Inflammatory macrophage (primary cell): ENCODE measurements at regions not wholly inside any gene's neighbourhood (a gene's known extent, or its start where the extent isn't known, plus 50 kb on each side); places are given as distances from the start of the nearest gene placed in this dataset.
"Not testable (repeated sequence)": the region's sequence is repeated elsewhere in the genome, so short reads cannot be mapped to it uniquely, and the experiment has no call there.

Source experiments
- DNase-seq, 2 donors: peaks; one replicate each; pipeline ENCODE4 v3.0.0-alpha.2; 2020 to 2022

DNA sequence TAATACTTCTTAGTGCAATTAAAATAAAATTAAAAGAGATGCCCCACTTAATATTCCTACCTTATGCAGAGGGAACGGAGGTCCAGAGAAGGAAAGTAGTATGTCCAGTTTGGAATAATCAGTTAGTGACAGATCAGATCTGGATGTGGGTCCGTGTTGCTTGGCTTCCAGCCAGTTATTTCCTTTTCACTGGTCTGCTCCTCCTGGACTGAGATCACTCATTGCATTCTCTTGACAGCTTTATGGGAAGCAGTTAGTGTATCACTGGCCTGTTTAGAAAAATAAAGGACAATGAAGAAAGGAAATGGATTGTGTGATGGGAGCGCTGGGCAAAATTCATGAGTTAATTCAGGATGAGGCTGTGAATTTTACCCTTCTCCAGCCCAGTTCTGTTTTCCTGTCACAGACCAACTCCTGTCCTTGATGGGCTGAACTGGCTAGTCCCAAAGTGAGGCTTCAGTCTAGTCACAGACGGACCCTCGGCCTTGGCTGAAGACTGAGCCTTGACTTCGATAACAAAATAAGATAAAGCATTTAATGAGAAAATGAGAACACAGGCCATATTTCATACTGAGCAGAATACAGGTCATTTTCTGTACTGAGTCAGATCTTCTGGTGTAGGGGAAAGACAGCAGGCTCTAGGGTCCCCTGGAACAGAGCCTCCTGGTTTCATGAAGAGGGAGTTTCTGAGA, 85.2 kb upstream of the TRABD2B start:
- DNase-seq, result no peak

DNA sequence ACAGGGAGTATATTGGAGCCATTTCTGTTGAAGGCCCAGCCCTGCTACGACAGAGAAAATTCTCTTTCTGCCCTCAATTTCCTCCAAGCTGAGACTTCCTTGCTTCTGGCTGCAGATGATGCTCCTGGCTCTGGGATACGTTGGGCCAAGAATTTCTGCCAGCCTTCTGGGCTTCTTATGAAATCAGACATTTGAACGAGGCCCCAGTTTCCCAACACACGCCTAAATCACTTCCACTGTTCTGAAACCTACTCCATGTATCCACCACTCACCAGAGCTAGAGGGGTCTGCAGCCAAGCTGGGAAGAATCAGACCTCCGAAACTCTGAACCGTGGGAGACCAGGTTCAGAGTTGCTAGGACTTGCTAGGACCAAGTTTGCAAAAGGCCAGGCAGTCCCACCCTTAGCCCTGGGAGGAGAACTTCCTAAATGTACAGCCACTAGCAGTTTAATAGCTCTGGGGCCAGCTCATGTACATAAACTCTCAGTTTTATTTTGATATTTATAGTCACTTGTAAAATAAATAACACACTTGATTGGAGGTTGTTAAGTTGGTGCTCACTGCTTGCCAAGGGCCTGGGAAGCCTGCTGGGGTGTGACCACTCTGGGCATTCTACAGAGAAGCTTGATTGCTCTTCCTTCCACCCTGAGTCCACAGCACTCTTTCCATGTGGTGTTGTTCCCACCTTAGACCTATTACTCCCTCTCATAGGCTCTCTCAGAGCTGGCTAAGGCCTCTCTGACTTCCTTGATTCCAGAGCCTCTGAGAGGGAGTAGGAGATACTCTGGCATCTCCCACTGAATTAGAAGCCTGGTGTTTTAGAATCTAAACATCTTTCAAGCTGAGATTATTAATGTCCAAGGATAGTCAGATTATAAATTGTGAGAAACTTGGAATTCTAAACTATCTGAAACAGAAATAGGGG, 83.4 kb upstream of the TRABD2B start:
- DNase-seq, result no peak

DNA sequence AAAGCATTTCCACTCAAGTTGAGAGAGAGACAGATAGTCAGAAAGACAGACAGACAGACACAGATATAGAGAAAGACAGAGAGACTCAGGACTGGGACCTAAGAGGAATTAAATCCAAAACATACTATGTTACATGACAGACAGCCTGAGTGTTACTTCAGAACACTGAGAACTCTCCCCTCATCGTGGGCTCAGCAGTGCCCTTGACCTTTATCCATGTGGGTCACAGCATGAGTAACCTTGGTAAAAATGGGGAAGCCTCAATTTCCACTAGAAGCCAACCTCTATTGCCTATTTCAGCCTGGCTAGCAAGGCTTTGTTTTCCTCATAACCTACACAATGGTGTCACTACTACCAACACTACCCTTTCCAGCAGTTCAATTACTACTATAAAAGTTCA, 81.9 kb upstream of the TRABD2B start:
- no peak for DNase-seq

DNA sequence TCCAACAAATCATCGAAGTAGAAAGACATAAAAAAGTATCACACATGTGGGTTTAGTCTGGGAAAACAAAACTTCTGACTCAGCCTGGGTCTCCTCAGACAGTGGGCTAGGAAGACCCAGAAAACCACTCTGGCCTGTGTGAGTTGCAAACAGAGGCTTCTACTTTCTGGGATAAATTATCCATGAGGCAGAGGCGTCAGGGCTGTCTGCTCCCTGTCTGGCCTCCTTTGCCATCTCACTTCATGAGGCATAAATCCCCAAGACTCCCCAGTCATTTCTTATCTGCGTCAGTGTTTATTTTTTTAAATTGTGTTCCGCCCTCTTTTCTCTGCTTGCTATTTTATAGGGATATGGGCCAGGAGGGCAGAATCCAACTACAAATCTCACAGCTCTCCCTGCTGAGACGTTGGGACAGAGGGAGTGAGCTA, 80.6 kb upstream of the TRABD2B start:
- DNase-seq, result no peak

DNA sequence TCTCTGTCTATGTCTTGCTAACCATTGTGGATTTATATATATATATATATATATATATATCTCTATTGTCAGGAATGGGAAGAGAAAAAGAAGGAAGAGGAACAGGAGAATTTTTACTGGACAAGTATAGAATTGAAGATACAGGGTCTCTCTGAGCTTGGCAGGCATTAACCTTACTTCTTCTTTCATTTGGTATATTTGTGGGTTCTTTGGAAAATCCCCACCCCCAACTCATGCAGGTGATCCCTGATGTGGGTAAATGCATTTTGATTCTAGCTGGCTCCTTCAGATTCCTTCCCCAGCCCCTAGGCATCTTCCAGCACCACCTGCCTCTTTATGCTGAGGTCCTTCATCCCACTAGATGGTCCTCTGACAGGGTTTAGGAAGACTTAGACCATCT, 78.8 kb upstream of the TRABD2B start:
- no peak for DNase-seq

DNA sequence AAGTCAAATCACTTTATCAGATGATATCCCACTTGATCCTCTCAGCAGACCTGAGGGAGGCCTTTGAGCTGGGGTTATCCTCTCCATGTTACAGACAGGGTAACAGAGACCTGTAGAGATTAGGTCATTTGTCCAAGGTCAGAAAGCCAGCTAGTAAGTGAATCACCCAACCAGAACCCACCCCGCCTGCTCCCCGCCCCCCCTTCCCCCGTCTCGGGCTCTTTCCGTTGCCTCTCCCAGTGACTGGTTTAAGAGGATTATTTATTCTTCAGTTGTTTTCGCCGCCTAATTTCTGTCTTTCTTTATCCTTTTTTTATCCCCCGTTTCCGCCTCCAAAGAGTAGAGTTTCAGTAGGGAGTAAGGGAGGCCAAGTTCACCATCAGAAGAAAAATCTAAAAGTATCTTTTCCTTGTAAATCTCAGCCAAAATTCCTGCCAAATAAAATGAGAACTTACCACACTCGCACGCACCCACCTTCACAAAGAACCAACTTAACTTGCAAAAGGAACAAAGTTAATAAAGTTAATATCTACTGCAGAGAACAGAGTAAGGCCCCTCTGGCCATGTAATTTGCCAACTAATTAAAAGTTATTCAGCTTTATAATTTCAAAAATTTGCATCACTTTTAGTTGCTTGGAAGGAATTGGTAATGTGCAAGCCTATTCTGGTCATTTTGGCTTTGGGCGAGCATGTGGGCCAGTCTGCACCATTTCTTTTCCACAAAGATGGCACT, 76.8 kb upstream of the TRABD2B start:
- no peak for DNase-seq

DNA sequence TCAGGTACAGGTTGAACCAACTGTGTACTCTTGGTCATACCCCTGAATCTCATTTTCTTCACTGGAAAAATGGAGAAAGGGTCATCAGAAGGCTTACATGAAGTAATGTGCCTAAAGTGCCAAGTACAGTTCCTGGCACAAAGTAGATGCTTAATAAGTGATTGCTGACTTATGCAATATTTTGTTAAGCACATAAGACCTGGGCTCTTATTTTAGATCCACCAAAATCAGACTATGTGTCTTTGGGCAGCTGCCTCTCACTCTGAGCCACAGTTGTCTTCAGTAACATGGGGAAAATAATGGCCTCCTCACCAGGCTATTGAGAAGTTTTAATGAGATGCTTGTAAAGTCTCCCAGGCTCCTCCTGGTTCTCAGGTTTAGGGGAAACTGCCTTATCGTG, 74.3 kb upstream of the TRABD2B start:
- no peak for DNase-seq

DNA sequence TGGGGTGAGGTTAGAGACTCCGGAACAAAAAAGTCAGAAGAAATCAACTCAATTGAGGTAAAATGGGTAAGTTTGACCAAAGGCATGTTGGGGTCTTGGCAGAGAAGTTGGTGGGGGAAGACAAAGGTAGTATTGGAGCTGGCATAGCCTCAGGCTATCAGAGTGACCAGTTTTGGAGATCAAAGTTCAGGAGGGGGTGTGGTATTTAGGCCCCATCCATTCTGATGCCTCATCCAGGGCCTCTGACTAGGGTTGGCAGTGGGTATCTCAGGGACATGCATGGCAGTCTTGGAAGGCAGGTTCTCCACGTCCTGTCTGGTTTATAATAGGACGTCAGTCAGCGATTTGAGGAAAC, 73.2 kb upstream of the TRABD2B start:
- no peak for DNase-seq

DNA sequence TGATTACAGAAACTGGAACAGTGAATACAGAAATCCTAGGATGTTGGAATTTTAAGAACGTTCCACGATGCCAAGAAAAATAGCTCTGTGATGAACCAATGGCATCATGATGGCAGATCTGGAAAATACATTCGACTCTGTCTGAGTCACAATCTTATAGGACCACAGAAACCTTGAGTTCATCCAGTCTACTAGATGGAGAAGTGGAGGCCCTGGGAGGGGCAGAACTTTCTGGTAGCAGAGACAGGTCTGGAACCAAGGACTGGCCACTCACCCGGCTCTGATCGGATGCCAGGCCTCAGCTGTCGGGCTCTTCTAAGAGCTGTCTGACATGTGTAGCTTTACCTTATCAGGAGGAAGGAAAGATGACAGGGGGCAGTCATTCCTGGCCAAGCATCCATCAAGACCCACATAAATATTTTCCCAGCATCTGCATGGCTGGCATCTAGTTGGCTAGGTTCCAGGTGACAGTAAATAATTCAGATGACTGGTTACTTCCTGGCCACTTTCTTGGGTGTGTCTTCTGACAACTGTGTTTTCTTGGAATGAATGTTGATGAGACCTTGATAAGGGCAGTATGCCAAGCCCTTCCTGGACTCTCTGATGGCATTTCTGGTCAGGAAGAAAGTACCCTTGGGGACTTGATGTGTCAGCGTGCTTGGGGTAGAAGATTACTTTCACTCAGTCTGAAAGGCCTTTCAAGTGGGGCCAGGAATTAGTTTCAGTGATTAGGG, 72.6 kb upstream of the TRABD2B start:
- no peak for DNase-seq

DNA sequence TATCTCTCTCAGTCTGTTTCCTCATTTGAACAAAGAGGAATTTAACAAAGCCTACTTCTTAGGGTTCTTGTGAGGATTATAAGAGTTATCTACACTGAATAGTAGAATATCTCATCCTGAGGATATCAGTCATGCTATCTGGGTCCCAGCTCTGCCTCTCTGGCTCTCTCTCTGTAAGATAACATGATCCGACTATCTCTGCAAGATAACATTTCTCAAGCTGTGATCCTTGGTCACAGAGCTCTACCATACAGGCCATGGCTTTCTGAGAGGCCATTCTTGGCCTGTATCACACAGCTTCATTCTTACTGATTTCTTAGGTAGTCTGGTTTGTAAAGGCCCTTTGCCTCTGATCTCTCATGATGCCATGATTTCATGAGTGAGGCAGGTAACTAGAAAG, 71.0 kb upstream of the TRABD2B start:
- DNase-seq, result no peak

DNA sequence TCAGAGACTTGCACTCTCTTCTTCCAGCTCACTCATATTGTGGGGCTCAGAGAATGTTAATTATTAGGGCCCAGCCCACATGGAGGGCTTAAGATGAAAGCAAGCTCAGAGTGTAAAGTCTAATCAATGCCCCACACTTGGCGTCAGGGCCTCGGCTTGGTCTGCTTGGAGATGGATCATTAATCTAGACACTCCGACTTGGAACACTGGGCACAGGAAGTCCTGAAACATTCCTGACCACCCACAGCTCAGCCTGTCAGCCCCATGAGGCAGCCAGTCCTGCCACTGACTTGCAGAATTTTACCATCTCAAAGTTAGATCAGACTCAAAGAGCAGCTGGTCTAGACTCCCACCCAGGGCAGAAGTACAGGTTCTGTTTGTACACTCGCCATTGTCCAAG, 69.8 kb upstream of the TRABD2B start:
- DNase-seq, result no peak

DNA sequence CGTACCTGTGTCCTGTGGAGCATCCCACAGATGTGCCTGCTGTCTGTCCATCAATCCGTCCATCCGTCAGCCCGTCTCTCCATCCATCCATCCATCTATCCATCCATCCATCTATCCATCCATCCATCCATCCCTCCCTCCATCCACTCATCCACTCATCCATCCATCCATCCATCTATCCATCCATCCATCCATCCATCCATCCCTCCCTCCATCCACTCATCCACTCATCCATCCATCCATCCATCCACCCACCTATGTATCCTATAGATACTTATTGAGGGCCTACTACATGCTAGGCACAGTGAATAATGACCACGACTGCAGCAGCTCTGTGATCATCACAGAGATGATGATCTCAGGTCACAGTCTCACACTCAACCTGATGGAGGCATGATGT, 67.5 kb upstream of the TRABD2B start:
- DNase-seq, result not testable (repeated sequence)

DNA sequence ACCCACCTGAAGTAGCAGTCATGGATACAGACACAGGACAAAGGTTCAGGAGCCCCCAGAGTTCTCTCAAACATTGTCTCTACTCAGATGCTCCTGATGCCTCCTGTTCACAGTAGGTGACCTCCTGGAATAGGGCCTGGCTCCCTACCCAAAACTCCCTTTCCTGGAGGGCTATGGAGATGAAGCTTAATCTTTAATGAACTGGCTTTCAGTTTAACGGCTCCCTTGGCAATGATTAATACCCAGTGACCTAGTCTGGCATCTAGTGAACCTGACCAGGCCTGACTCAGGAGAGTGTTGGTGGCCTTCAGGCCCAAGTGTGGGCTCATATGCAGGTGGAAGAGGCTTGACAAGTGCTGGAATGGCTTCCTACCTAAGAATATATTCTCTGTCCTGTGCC, 65.2 kb upstream of the TRABD2B start:
- DNase-seq, result no peak

DNA sequence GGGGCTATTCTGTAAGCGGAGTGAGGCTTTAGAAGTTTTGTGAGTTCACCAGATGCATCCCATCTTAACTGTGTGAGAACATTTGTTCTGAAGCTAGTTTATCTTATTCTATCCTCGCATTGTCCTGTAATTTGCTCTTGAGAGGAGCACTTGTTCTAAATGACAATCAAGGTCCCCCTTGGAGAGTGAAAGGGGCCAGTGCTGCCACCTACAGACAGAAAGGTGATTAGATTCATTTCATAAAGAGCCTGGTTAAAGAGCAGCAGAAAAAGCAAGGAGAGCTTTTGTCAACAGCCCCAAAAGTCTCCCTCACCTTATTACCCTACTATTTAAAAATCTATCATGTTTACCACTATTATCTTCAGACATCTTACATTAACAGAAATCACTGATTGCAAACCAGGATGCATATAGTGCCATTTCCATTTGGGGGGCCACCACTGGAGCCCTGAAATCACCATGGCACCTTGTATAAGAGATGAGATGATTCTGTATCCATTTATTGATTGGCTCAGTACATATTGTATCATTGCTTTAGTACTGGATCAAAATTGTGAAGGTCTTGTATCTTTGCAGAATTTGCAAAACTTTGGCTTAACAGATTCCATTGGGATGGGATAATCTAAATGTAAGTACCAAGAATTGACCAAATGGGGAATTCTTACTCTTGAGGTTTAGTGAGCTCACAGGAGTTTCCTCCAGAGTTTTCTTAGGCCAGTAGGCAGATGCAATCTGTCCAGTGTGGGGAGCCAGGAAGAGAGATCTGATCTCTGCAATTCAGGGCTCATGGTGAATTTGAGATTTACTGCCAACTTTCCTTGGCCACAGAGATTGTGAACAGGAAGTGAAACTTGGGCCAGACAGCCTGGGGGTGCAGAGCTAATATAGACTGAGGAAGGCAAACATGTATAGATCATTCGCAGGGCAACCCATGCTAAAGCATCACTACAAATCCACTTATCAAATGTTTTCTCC, 64.3 kb upstream of the TRABD2B start:
- DNase-seq, result peak; percentile 42 to 46

DNA sequence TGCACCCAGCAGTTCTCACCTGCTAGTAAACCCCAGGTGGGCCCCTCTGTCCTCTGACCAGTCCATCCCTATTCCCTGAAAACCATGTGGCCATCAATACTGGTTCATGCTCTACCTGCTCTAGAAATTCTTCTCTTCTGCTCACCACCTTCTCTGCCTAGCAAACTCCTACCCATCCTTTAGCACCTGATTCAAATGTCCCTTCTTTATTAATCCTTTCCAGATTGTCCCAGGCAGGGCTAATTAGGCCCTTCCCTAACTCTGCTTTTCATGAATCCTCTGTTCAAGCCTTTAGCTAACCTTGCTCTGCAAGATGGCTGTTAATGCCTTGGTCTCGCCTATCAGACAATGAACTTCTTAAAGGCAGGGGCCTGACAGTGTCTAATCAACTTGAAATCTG, 62.1 kb upstream of the TRABD2B start:
- no peak for DNase-seq

DNA sequence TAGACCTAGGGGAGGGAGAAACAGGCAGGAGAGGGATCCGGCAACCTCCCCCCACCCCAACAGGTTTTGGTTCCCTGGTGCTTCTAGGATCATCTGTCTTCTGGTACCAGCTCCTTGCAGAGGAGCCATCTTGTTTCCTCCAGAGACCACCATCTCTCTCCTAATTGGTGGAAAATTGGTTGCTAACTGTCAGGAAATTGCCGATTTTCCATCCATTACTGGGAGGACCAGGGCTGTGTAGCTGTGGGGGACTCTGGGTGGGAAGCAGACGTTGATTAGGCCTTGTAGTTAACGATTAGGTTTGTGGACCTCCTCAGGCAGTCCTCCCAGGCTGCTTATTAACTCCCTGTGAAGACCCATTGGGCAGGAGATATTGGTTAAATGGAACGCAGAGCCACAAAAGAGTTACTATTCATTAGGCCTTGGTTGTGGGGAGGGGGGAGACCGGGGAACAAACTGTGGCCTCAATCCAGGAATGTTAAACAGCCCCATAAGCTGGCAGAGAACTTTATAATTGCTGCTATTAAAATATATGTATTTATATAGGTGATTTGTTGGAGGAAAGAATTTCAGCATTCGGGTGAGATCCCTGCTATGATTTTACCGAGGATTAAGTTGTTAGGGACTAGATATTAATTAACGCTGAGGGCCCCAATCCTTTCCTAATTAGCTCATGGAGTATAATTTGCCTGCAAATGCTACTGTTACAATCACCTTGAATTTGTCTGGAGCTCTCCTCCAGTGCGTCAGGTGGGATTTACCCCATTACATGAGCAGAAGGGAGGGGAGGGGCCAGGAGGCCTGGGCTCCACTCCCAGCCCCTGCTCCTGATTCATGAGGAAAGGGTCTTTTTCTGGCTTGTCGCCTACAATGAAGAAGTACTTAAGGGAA, 61.2 kb upstream of the TRABD2B start:
- no peak for DNase-seq

DNA sequence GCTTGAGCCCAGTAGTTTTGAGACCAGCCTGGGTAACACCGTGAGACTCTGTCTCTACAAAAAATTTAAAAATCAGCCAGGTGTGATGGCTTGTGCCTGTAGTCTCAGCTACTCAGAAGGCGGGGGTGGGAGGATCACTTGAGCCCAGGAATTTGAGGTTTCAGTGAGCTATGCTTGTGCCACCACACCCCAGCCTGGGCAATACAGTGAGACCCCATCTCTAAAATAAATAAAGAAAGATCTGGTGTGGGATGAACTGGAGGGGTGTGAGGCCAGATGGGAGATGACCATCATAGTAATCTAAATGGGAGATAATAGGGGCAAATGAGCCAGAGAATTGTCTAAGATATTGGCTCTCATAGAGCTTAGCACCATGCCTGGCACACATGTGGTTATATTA, 60.1 kb upstream of the TRABD2B start:
- no peak for DNase-seq

DNA sequence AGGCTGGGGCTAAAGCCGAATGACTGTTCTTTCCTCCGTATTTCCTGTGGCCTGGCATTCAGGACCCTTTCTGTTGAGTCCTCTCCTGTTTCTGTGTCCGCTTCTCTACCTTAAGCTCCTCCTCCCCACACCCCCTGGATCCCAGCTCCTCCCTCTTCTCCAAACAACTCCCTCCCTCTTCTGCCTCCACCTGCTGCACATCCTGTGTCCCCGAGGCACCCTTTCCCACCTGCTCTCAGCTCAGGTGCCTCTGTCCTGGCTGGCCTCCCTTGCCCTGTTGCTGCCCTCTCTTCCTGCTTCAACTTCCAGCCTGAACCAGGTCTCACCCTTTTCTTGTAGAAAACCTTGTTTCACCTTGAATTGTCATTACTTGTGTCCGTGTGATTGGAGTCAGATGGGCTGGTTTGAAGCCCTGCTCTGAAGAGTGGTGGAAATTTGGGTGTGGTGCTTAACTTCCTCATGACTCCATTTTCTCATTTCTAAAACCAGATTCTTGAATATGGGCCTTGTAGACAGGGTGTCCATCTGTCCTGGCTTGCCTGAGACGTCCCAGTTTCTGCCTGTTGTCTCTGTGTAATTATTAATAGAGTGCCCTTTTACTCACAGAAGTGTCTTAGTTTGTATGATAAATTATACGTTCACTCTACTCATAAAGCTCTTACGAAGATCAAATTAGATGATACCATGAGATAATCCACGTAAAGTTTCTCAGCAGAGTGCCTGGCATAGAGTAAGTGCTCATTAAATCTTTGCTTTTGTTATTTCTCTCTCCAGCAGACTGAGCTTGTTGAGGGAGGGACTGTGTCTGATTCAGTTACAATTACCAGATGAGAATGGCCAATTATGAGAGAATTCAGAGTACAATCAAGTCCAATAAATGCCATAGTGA, 58.9 kb upstream of the TRABD2B start:
- DNase-seq, result no peak

DNA sequence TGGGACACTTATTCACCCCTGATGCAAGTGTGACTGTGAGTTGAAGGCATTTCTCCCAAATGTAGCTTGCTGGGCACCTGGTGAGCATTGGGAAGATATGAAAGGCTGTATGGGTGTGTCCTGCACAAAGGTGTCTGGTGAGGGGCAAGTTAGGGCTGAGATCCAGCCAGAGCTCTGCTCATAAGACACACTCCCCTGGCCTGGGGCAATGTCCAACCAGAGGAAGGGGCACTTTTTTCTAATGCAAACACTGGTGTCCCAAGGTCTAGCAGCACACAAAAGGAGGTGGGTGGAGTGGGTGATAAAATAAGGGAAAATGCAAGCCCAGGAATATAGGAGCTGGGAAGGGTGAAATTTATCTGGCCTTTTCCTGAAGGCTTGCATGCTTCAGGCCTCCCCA, 57.0 kb upstream of the TRABD2B start:
- no peak for DNase-seq

DNA sequence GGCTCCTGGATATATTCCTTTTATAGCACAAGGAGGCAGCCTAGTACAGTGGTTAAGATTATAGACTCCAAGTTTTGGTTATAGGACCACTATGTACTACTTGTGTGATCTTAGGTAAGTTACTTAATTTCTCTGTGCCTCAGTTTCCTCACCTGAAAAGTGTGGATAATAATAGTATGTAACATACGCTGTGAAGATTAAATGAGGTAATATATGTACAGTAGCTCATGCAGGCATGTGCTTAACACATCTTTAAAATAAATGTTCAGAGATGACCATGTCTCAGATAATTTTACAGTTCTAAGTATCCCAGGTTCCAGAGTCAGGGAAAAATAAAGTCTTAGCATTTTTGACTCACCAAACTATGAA, 55.7 kb upstream of the TRABD2B start:
- DNase-seq, result no peak
